ENCODE measurements at regions not wholly inside any gene's neighbourhood (a gene's known extent, or its start where the extent isn't known, plus 50 kb on each side); places are given as distances from the start of the nearest gene placed in this dataset.

- no peaks in the 10 kb centered on the region for H3K9me2 ChIP-seq (ENCODE audit: low read depth, low read length)
- no peaks in the 10 kb centered on the region for H3K27me3 ChIP-seq (ENCODE audit: insufficient read depth, low read length)
- no peaks in the 10 kb centered on the region for H3K4me1 ChIP-seq (ENCODE audit: insufficient read depth, low read length, severe bottlenecking)
- H3K36me3 ChIP-seq (ENCODE audit: insufficient read depth, low read length), result no peaks in the 10 kb centered on the region
- H3K27ac ChIP-seq (ENCODE audit: low read depth, low read length, poor library complexity, severe bottlenecking), result no peak overlapping the region
- H4K20me1 ChIP-seq (ENCODE audit: insufficient read depth, low read length), result no peaks in the 10 kb centered on the region
- no peaks in the 10 kb centered on the region for H3K9me3 ChIP-seq (ENCODE audit: low read length)
- H3K4me2 ChIP-seq (ENCODE audit: low read length), result no peak overlapping the region
- no peak overlapping the region for H3K4me3 ChIP-seq (ENCODE audit: low read depth, low read length, poor library complexity, severe bottlenecking)
- no peak for TF ChIP-seq EZH2 (IDR thresholded peaks at IDR 0.05; ENCODE audit: borderline replicate concordance, low read length)
- TF ChIP-seq CTCF (IDR thresholded peaks at IDR 0.05; ENCODE audit: low read length), result no peak
- no peaks in the 10 kb centered on the region for H3K79me2 ChIP-seq (ENCODE audit: insufficient read depth, low read length)
- H2AFZ ChIP-seq (ENCODE audit: low read length), result no peak overlapping the region
- H3K9ac ChIP-seq (ENCODE audit: low read length), result no peak overlapping the region
- H3F3A ChIP-seq (ENCODE audit: insufficient read depth, low read length), result no peaks in the 10 kb centered on the region
These were observed 268.5 kb downstream of the ARAP2 start for GRCh38 chr4:35975617-35976355.

- Histone ChIP-seq H3K9me2 (ENCODE audit: low read depth, low read length) (no peaks in the 10 kb centered on the region), H3K9ac (ENCODE audit: low read length) (no peak overlapping the region), H3K36me3 (ENCODE audit: insufficient read depth, low read length) (no peaks in the 10 kb centered on the region), H2AFZ (ENCODE audit: low read length) (no peak overlapping the region), H3K4me3 (ENCODE audit: low read depth, low read length, poor library complexity, severe bottlenecking) (no peak overlapping the region), H3K9me3 (ENCODE audit: low read length) (no peaks in the 10 kb centered on the region), H3K27ac (ENCODE audit: low read depth, low read length, poor library complexity, severe bottlenecking) (no peak overlapping the region), H3K79me2 (ENCODE audit: insufficient read depth, low read length) (no peaks in the 10 kb centered on the region), H3F3A (ENCODE audit: insufficient read depth, low read length) (no peaks in the 10 kb centered on the region), H3K4me2 (ENCODE audit: low read length) (no peak overlapping the region), H3K4me1 (ENCODE audit: insufficient read depth, low read length, severe bottlenecking) (no peaks in the 10 kb centered on the region), H4K20me1 (ENCODE audit: insufficient read depth, low read length) (no peaks in the 10 kb centered on the region), H3K27me3 (ENCODE audit: insufficient read depth, low read length) (no peaks in the 10 kb centered on the region)
- TF ChIP-seq CTCF (IDR thresholded peaks at IDR 0.05; ENCODE audit: low read length), result no peak
- TF ChIP-seq EZH2 (IDR thresholded peaks at IDR 0.05; ENCODE audit: borderline replicate concordance, low read length), result no peak
These were observed 265.8 kb downstream of the ARAP2 start for GRCh38 chr4:35978551-35978950.

DNA sequence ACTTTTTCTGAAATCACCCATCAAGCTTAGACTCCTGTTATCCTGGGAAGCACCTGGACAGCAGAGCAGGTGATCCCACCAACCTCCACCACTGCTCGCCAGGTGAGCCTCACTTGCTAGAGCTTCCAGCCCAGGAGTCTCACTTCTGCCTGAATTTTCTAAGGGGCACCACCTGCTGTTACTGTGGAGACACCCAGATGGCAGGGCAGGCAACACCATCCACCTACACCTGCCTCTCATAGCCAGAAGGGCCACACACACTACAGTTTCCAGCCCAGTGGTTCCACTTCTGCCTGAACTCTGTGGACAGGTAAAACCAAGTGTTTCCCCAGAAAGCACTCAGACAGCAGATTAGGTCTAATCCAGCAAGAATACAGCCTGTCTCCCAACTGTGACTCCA lies 262.0 kb downstream of the ARAP2 start:
- Histone ChIP-seq H3K27ac (ENCODE audit: low read depth, low read length, poor library complexity, severe bottlenecking) (no peak overlapping the region), H3K36me3 (ENCODE audit: insufficient read depth, low read length) (no peaks in the 10 kb centered on the region), H3K79me2 (ENCODE audit: insufficient read depth, low read length) (no peaks in the 10 kb centered on the region), H3K9ac (ENCODE audit: low read length) (no peak overlapping the region), H3K9me3 (ENCODE audit: low read length) (no peaks in the 10 kb centered on the region), H3K4me2 (ENCODE audit: low read length) (no peak overlapping the region), H2AFZ (ENCODE audit: low read length) (no peak overlapping the region), H3K9me2 (ENCODE audit: low read depth, low read length) (no peaks in the 10 kb centered on the region), H3K27me3 (ENCODE audit: insufficient read depth, low read length) (no peaks in the 10 kb centered on the region), H3F3A (ENCODE audit: insufficient read depth, low read length) (no peaks in the 10 kb centered on the region), H3K4me1 (ENCODE audit: insufficient read depth, low read length, severe bottlenecking) (no peaks in the 10 kb centered on the region), H4K20me1 (ENCODE audit: insufficient read depth, low read length) (no peaks in the 10 kb centered on the region), H3K4me3 (ENCODE audit: low read depth, low read length, poor library complexity, severe bottlenecking) (no peak overlapping the region)
- TF ChIP-seq CTCF (IDR thresholded peaks at IDR 0.05; ENCODE audit: low read length) (no peak), EZH2 (IDR thresholded peaks at IDR 0.05; ENCODE audit: borderline replicate concordance, low read length) (no peak)

All from OCI-LY1 (cell line).